NCI-H345 treated with DMSO at 0.1 percent for 48 hours (cell line): ENCODE measurements at regions not wholly inside any gene's neighbourhood (a gene's known extent, or its start where the extent isn't known, plus 50 kb on each side); places are given as distances from the start of the nearest gene placed in this dataset.
"Not testable (repeated sequence)": the region's sequence is repeated elsewhere in the genome, so short reads cannot be mapped to it uniquely, and the experiment has no call there.

ENCODE experiments used
- DNase-seq: peaks from one replicate; lab custom pipeline; 2025; ENCODE audit not compliant: unreplicated experiment; lab: John Stamatoyannopoulos, UW

DNA sequence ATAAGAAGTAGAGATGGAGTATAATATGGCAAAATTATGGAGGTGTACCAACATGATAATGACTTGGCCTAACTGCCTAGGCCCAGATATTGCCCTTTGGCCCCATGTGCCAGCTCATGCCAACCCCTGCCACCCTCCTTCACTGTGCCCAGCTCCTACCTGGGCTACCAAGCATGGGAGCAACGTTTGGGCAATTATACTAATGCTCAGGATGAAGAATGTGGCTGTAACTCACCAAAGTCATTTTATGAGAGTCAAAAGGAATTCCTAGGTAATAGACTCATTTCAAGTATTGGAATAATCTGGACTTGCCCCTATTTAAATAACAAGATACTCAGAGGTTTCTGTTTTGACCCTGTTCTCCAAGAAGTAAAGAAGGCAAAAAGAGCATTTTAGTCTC is 240.2 kb upstream of the IL12A start:
- DNase-seq = no peak

DNA sequence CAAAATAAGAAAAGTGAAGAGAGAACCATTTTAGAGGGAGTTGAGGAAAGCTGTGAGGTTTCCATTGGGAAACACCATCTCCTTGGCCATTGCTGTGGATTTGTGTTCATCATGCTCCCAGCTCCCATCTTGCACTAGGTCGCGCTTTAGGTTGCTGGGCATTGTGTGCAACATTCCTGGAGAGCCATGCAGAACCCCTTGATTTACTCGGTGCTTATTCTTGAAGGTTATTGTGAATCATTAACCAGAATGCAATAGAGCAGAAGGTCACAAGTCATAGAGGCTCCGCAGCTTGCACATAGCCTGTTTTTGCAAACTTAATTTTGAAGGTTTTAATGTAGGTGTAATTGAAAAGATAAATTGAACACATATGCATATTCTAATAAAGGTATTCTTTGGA is 239.2 kb upstream of the IL12A start:
- no peak for DNase-seq

DNA sequence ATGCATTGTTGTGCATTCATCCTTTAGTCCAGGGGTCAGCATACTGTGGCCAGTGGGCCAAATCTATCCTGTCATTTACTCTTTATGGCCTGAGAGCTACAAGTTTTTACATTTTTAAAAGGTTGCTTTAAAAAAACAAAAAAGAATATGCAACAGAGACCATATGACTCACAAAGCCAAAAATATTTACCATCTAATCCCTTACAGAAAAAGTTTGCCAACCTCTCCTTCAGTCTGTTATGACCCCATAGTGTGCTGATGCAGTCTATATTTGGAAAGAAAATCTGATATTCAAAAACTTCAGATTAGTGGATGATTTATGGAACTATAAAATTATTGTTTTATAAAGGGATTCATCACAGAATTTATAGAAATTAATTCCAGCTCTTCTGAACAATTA is 237.5 kb upstream of the IL12A start:
- DNase-seq = no peak

- DNase-seq = no peak
Observed at GRCh38 chr3:159751752-159752151, 236.9 kb upstream of the IL12A start.

DNA sequence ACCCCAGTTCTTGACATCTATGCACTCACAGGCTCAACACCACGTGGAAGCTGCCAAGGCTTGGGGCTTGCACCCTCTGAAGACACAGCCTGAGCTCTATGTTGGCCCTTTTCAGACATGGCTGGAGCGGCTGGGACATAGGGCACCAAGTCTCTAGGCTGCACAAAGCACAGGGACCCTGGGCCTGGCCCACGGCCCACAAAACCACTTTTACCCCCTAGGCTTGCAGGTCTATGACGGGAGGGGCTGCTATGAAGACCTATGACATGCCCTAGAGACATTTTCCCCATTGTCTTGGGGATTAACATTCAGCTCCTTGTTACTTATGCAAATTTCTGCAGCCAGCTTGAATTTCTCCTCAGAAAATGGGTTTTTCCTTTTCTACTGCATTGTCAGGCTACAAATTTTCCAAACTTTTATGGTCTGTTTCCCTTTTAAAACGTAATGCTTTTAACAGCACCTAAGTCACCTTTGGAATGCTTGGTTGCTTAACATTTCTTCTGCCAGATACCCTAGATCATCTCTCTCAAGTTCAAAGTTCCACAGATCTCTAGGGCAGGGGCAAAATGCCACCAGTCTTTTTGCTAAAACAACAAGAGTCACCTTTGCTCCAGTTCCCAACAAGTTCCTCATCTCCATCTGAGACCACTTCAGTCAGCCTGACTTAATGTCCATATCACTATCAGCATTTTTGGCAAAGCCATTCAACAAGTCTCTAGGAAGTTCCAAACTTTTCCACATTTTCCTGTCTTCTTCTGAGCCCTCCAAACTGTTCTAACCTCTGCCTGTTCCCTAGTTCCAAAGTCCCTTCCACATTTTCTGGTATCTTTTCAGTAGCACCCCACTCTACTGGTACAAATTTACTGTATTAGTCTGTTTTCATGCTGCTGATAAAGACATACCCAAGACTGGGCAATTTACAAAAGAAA is 232.1 kb upstream of the IL12A start:
- DNase-seq = not testable (repeated sequence)

- DNase-seq = no peak
Observed at GRCh38 chr3:159757341-159758060, 231.1 kb upstream of the IL12A start.

- no peak for DNase-seq
Observed at GRCh38 chr3:159760046-159760445, 228.6 kb upstream of the IL12A start.

GRCh38 chr3:159761369-159761768 is 227.3 kb upstream of the IL12A start:
- DNase-seq = no peak

DNA sequence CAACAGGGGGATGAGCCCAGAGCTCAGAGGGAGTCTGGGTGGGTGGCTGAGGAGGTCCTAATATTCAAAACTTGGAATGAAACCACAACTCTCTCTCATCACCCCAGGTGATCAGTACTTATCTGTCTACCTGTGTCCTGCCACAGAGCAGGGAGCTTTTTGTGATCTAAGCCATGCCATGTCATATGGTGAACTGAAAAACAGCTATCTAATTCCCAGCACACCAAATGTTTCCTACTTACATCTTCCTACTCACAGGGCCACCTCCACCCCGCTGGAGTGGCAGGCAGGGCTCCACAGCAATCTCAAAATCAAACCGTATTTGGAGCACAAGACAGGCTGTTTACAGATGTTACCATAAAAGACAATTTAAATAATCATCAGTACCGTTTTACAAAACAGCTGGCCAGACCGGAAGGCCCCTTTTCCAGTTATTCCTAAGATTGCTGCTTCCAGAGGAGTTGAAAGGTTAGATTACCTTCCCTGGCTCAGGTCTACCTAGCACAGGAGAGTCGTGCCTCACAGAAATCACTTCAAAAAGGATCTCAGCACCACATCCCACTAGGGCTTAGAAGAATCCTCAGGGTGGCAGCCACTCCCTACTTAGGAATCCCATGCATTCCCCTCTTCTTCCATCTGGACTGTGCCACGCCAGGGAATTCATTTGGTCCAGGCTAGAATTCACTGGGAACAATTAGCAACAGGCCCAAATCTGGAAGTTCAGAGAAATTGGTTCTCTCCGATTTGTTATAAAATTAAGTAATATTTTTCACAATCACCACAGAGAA is 226.6 kb upstream of the IL12A start:
- no peak for DNase-seq

DNA sequence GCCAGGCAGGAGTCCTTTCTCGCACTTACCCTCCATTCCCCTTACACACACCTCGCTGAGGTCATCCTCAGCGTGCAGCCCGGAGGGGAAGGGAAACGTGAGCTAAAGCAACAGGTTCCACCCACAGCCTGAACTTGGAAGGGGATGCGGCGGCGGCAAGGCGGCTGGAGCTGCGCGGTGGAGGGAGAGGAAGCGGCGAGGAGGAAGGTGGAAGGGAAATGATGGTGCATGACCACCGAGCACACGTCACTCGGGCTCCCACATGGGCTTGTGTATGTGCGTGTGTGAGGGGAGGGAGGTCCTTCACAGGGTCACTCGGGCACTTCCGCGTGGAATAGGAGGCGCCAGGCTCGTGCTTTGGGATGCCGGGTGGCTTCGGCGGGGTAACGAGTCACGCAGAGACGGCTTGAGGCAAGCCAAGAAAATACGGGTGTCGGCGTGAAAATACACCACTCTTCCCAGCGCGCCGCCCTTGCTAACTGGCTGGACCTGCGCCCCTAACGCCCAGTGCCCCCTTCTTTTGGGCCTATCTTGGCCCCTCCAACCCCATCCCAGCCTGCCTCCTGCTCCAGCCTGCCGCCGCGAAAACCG is 225.5 kb upstream of the IL12A start:
- no peak for DNase-seq

GRCh38 chr3:159763602-159764489 is 224.8 kb upstream of the IL12A start:
- peak; percentile 62 for DNase-seq

DNA sequence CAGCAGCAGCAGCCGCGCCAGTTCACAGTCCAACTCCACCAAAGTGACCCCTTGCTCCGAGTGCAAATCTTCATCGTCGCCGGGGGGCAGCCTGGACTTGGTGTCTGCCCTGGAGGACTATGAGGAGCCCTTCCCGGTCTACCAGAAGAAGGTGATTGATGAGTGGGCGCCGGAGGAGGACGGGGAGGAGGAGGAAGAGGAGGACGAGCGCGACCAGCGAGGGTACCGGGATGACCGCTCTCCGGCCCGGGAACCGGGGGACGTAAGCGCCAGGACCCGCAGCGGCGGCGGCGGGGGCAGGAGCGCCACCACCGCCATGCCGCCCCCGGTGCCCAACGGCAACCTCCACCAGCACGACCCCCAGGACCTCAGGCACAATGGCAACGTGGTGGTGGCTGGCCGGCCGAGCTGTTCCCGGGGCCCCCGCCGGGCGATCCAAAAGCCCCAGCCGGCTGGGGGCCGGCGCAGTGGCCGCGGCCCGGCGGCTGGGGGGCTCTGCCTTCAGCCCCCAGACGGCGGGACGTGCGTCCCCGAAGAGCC is 224.1 kb upstream of the IL12A start:
- no peak for DNase-seq

DNA sequence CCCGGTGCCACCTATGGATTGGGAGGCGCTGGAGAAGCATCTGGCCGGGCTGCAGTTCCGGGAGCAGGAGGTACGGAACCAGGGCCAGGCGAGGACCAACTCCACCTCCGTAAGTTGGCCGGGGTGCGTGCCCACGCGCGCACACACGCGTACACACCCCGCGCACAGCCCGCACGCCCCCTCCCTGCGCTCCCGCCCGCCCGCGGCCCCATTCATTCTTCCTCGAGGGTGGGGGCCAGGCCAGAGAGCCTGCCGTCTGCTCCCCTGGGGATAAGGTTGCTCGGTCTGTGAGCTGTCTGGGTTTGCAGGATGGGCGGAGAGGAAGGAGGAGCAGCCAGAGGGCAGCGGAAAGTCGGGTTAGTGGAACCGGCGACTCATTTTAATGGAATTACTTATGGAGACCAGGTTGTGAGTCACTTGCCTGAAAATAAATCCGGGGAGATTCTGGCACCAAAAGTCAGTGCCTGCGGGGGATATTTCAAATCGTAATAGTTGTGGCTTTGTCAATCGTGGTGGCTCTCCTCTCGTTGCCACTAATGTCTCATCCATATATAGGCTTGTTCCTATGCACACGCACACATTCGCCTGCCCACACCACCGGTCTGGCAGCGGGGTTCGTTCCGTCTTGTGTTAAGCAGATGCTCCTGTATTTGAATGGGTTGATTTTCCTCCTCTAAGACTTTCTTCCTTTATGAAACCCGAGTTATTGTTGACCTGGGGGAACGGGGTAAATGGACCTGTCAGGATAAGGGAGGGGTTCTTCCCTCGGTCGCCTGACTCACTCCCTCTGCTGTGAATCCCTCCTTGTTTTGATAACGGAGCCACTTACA is 223.4 kb upstream of the IL12A start:
- DNase-seq = peak; percentile 47

GRCh38 chr3:159765860-159766294 is 222.8 kb upstream of the IL12A start:
- DNase-seq = peak; percentile 39

DNA sequence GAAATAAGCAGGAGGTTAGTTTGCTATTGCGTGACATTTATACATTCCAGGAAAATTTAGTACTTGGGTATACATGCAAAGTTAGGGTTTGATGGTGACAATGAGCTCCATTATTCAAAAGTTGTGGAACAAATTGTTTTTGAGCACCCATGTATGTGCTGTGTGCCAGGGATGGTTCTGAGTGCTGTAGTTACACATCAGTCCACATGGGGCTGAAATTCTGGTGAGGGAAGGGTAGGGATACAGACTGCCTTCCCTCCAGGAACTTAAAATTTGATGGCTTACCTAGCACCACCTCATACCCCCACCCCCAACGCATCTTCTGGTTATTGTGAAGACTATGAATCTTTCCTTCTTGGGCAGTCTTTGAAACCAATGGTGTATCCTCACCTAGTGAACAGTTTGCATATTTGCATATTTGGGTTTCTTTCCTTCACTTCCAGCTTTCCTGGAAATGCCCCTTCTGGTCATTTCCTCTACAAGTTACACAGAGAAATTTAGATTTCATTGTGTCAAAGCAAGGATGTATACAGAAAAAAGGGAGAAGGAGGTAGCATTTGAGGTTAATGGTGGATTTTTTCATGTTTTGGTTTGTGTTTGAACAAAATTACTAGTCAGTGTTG is 222.0 kb upstream of the IL12A start:
- peak; percentile 5 for DNase-seq

GRCh38 chr3:159770998-159771397 is 217.6 kb upstream of the IL12A start:
- no peak for DNase-seq

- DNase-seq = no peak
Observed at GRCh38 chr3:159771865-159772611, 216.6 kb upstream of the IL12A start.

GRCh38 chr3:159773706-159774105 is 214.9 kb upstream of the IL12A start:
- DNase-seq = no peak
